Neural progenitor cell (in vitro differentiated cells): ENCODE measurements at regions not wholly inside any gene's neighbourhood (a gene's known extent, or its start where the extent isn't known, plus 50 kb on each side); places are given as distances from the start of the nearest gene placed in this dataset.

Experiments used
- DNase-seq: peaks from one replicate; pipeline ENCODE4 v3.0.0-alpha.2; 2016; ENCODE audit warnings: low spot score
- H2AFZ ChIP-seq: fragments of 200-600 bp; sonication (generic); replicated peaks from 2 replicates; pipeline ENCODE4 v1.6.1; 2016; ENCODE audit warnings: antibody characterized with exemption
- H3F3A ChIP-seq: fragments of 200-600 bp; sonication (generic); 2 replicates; pipeline ENCODE4 v1.6.1; 2016; ENCODE audit warnings: antibody characterized with exemption, low read depth
- H3K27ac ChIP-seq: fragments of 200-600 bp; sonication (generic); 2 replicates; pipeline ENCODE4 v1.5.1; 2016; ENCODE audit warnings: mild to moderate bottlenecking
- H3K27me3 ChIP-seq: fragments of 200-600 bp; sonication (generic); 2 replicates; pipeline ENCODE4 v1.6.1; 2016; ENCODE audit warnings: mild to moderate bottlenecking, moderate library complexity
- H3K36me3 ChIP-seq: fragments of 200-600 bp; sonication (generic); 2 replicates; pipeline ENCODE4 v1.5.1; 2016
- H3K4me1 ChIP-seq: fragments of 200-600 bp; sonication (generic); 2 replicates; pipeline ENCODE4 v1.6.1; 2016; ENCODE audit warnings: mixed run types
- H3K4me2 ChIP-seq: fragments of 200-600 bp; sonication (generic); 2 replicates; pipeline ENCODE4 v1.6.1; 2016
- H3K4me3 ChIP-seq: fragments of 200-600 bp; sonication (generic); 2 replicates; pipeline ENCODE4 v1.5.1; 2016
- H3K79me2 ChIP-seq: fragments of 200-600 bp; sonication (generic); 2 replicates; pipeline ENCODE4 v1.6.1; 2016; ENCODE audit warnings: low read depth
- H3K9ac ChIP-seq: fragments of 200-600 bp; sonication (generic); 2 replicates; pipeline ENCODE4 v1.6.1; 2016
- H3K9me3 ChIP-seq: fragments of 200-600 bp; sonication (generic); 2 replicates; pipeline ENCODE4 v1.5.1; 2016; ENCODE audit warnings: low read depth
- H4K20me1 ChIP-seq: fragments of 200-600 bp; sonication (generic); 2 replicates; pipeline ENCODE4 v1.6.1; 2016; ENCODE audit warnings: low read depth
- H3K27ac Mint-ChIP-seq: 3 replicates; pipeline ENCODE4 v1.8.0; 2021; ENCODE audit warnings: mixed read lengths
- H3K27me3 Mint-ChIP-seq: 2 replicates; pipeline ENCODE4 v1.8.0; 2022; ENCODE audit warnings: low read depth, mild to moderate bottlenecking, inconsistent platforms, moderate library complexity, mixed read lengths; ENCODE audit not compliant: insufficient read depth
- H3K36me3 Mint-ChIP-seq: 3 replicates; pipeline ENCODE4 v1.8.0; 2021; ENCODE audit warnings: mixed read lengths
- H3K4me1 Mint-ChIP-seq: 3 replicates; pipeline ENCODE4 v1.8.0; 2021; ENCODE audit warnings: mixed read lengths
- H3K4me3 Mint-ChIP-seq: 3 replicates; pipeline ENCODE4 v1.8.0; 2021; ENCODE audit warnings: mild to moderate bottlenecking, moderate library complexity, mixed read lengths
- H3K9me3 Mint-ChIP-seq: 3 replicates; pipeline ENCODE4 v1.8.0; 2020; ENCODE audit warnings: mixed read lengths
- CTCF ChIP-seq: fragments of 200-600 bp; sonication (generic); IDR thresholded peaks from 2 replicates; pipeline ENCODE4 v1.5.1; 2017; ENCODE audit warnings: antibody characterized with exemption, mild to moderate bottlenecking
- EZH2 ChIP-seq: fragments of 200-600 bp; sonication (generic); IDR thresholded peaks from 2 replicates; pipeline ENCODE4 v1.6.1; 2017; ENCODE audit warnings: antibody characterized with exemption, mild to moderate bottlenecking, moderate library complexity
- EZH2phosphoT487 ChIP-seq: fragments of 200-600 bp; sonication (generic); IDR thresholded peaks from 2 replicates; pipeline ENCODE4 v1.6.1; 2017; ENCODE audit warnings: antibody characterized with exemption

- Histone ChIP-seq H3K4me1 (no peaks in the 10 kb centered on the region), H3K79me2 (no peaks in the 10 kb centered on the region), H4K20me1 (no peaks in the 10 kb centered on the region), H3K9me3 (no peaks in the 10 kb centered on the region), H3K27ac (no peak overlapping the region), H3K27me3 (no peaks in the 10 kb centered on the region), H3K36me3 (no peaks in the 10 kb centered on the region), H2AFZ (no peak overlapping the region), H3K9ac (no peak overlapping the region), H3K4me3 (no peak overlapping the region), H3F3A (no peaks in the 10 kb centered on the region), H3K4me2 (no peak overlapping the region)
- Mint-ChIP-seq H3K4me1 (no peaks in the 10 kb centered on the region), H3K4me3 (no peak overlapping the region), H3K27me3 (peaks cover 4% of the 10 kb centered on the region), H3K9me3 (peaks cover 5% of the 10 kb centered on the region), H3K27ac (no peak overlapping the region), H3K36me3 (no peaks in the 10 kb centered on the region)
- DNase-seq = no peak
- TF ChIP-seq EZH2 (no peak), EZH2phosphoT487 (no peak), CTCF (no peak)
Measured at GRCh38 chr20:4412216-4412615, 163.1 kb upstream of the ADRA1D start.

GRCh38 chr20:4411744-4412143 lies 162.7 kb upstream of the ADRA1D start:
- Histone ChIP-seq H3K4me1 (no peaks in the 10 kb centered on the region), H3K4me3 (no peak overlapping the region), H3K79me2 (no peaks in the 10 kb centered on the region), H3K36me3 (no peaks in the 10 kb centered on the region), H3K27me3 (no peaks in the 10 kb centered on the region), H3F3A (no peaks in the 10 kb centered on the region), H3K9me3 (no peaks in the 10 kb centered on the region), H4K20me1 (no peaks in the 10 kb centered on the region), H3K27ac (no peak overlapping the region), H3K4me2 (no peak overlapping the region), H3K9ac (no peak overlapping the region), H2AFZ (no peak overlapping the region)
- no peak overlapping the region for H3K27ac Mint-ChIP-seq
- H3K4me3 Mint-ChIP-seq = no peak overlapping the region
- no peak for TF ChIP-seq EZH2
- TF ChIP-seq CTCF = no peak
- no peak for TF ChIP-seq EZH2phosphoT487
- no peaks in the 10 kb centered on the region for H3K36me3 Mint-ChIP-seq
- no peak for DNase-seq
- H3K4me1 Mint-ChIP-seq = no peaks in the 10 kb centered on the region
- H3K9me3 Mint-ChIP-seq = peaks cover 5% of the 10 kb centered on the region
- H3K27me3 Mint-ChIP-seq = peaks cover 4% of the 10 kb centered on the region

GRCh38 chr20:4406627-4407026 lies 157.5 kb upstream of the ADRA1D start:
- H3K4me2 ChIP-seq = no peak overlapping the region
- H3K4me1 Mint-ChIP-seq = no peaks in the 10 kb centered on the region

More at GRCh38 chr20:4406627-4407026, 157.5 kb upstream of the ADRA1D start:
- Histone ChIP-seq H2AFZ (no peak overlapping the region), H3K79me2 (no peaks in the 10 kb centered on the region), H3F3A (no peaks in the 10 kb centered on the region), H3K36me3 (no peaks in the 10 kb centered on the region), H3K4me1 (no peaks in the 10 kb centered on the region), H3K9me3 (no peaks in the 10 kb centered on the region), H3K27me3 (no peaks in the 10 kb centered on the region), H4K20me1 (no peaks in the 10 kb centered on the region), H3K9ac (no peak overlapping the region), H3K4me3 (no peak overlapping the region), H3K27ac (no peak overlapping the region)
- no peaks in the 10 kb centered on the region for H3K9me3 Mint-ChIP-seq
- TF ChIP-seq EZH2 (no peak), EZH2phosphoT487 (no peak), CTCF (no peak)
- H3K27me3 Mint-ChIP-seq = peaks cover 7% of the 10 kb centered on the region
- no peaks in the 10 kb centered on the region for H3K36me3 Mint-ChIP-seq
- DNase-seq = no peak
- H3K27ac Mint-ChIP-seq = no peak overlapping the region
- no peak overlapping the region for H3K4me3 Mint-ChIP-seq
